ENCODE measurements at regions not wholly inside any gene's neighbourhood (a gene's known extent, or its start where the extent isn't known, plus 50 kb on each side); places are given as distances from the start of the nearest gene placed in this dataset.

DNA sequence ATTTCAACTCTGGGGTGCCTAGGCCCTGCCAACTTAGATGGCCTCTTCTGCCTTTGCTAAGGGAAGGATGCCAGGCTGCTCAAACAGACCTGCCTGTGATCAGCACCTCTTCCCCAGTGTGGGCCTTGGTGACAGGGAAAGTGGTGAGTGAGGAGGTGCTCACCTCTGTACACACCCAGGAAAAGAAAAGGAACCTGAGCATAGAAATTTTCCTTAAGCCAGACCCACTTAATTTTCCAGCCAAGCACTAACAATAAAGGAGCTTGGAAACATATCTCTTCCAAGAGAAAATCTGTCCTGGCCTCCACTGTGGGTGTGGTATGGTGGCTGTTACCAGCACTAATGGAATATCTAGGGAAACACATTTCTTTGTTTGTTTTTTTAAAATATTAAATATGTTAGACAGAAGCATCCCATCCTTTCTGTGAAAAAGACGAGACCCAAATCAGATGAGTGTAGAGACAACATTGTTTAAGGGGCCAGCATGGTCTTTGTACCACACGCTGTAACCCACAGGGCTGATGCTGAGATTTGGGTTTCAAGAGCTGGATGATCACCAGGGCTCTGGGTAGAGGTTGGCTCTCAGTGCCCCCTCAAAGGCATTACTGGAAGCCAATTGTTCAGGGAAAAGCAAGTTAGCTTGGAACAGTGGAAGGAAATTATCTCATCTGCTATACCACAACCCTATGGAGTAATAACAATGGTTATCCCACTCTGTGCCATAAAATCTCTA, 472.2 kb downstream of the INSC start:
- DNase-seq: no peak

DNA sequence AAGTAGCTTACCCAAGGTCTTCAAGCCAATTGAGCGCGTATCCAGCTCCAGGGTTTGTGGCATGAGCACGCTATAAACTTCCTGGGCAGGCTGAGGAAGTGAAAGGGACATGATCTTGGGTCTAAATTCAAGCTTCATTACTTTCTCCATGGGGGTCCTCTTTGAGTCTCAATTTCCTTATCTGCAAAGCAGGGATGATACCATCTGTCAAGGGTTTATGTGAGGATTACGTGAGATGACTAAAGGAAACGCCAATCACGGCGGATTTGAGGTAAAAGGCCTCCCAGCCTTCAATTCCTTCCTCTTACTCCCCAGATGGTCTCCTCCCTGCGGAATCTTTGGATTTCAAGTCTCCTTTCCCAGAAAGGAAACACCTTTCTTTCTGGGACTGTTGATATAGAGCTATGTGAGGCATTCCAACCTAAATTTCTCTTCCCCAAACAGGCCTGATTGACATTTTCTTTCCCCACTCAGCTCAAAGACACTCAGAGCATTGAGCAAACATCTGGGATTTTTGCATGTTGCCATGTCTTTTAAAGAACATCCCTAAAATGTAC, 474.4 kb downstream of the INSC start:
- DNase-seq: no peak

DNA sequence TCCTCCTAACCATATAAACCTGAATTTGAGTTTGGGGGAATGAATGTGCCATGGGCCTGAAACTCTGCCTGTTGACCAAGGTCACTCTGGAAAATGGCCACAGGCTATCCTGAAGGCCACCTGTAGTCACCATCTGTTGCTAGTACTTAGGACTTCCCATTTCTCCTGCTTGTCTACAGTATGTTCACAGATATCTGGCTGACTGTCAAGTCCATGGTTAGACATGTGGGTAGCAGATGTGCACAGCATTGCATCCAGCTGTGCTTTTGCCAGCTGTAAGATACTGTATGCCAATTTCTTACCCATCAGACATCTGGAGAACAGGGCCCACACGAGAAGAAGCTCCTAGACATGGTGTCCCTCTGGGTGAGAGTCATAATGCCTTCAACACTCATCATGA, 475.4 kb downstream of the INSC start:
- DNase-seq: no peak

DNA sequence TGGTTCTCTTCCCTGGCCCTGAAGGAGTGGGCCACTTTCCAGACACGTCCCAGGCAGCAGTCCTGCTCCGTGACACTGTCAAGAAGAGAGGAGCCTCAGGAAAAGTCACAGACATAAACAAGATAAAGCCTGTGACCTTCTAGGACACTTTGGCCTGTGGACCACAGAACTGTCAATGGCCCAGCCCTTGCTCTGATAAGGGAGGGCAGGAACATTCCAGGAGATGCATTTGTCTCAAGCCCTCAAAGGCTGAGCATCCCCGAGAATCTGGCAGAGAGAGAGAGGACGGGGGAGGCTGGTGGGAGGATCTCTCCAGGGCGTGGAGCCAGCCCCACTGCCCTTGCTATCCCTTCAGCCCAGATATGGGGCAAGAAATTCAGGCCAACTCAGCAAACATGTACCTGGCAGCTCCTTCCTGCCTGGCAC, 476.4 kb downstream of the INSC start:
- DNase-seq: no peak

DNA sequence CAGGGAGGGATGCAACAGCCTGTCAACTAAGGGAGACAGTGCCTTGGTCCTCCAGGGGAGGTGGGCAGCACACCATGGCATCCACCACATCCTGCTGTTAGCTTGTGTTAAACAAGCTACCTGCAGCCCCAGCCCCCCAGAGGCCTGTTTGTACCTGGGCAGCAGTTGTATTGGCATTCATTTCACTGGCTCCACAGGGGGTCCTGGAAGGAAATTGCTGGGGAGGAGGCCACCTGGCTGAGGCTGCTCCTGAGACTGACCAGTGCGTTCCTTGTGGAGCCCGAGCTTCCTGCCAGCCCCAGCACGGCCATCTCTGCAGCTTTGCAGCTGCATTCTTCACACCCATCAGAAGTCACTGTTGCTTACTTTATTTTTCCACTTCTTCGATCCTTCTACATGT, 479.9 kb downstream of the INSC start:
- DNase-seq: no peak

DNA sequence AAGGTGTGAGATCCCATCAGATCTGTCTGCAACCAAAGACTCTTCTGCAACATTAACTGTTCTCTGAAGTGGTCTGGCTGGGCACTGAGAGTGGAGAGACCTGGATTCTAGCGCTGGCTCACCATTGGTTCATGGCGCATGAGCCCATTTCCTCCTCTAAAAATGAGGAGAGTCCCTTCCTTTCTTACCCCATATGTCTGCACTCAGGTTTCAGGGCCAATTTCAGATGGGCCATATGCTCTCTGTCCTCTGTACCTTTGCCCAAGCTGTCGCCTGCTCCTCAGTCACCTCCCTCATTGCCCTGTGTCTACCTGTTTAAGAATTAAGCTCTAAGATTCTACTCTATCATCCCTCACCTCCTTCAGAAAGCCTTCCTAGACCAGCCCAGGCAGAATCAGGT, 484.7 kb downstream of the INSC start:
- DNase-seq: no peak

DNA sequence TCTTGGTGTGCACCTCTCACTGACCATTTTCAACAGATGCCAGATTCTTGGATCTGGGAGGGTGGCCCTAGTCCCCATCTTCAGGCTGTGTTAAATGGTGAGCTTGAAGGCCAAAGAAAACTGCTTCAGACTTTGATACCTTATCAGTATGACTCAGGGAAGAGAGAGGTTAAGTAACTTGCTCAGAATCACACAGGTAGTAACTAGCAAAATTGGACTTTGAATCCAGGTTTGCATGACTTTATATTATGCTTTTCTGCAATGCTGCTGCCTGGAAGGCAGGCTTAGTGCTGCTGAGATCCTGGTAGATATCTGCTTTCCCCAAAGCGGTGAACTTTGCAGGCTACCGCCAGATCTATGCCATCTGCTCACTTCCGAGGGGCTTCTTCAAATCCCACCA, 487.3 kb downstream of the INSC start:
- no peak for DNase-seq

DNA sequence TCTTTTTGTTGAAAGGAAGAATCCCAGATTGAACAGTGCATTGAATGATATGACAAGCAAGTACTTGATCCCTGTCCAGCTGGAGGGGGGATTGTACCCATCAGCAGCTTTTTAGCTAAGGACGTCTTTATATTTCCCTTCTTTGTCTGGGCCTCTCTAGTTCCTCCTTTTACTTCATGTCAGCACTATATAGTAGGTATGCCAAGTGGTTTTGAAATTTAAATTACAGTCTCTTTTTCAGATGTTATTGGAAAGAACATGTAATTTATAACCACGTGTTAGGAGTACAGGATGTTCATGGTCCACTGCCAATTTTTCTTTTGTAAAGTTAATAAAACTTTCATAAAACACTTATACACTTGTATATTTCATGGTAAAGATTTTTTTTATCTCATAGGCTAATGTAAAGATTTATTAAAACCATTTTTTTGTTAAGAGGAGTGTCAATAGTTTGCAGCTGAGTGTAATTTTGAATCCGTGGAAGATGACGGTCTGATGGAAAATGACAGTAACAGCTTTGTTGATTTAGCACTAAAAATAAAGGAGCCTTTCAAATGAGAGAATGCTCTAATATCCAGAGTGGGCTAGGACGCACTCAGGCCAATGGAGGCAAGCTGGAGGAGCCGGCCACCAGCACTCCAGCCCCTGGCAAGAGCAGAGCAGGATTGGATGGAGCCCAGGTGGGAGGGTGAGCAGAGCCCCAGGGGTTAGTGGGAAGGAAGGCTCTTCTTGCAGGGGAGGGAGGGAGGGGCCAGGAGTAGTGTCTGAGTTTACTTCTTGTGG, 488.3 kb downstream of the INSC start:
- DNase-seq: no peak

DNA sequence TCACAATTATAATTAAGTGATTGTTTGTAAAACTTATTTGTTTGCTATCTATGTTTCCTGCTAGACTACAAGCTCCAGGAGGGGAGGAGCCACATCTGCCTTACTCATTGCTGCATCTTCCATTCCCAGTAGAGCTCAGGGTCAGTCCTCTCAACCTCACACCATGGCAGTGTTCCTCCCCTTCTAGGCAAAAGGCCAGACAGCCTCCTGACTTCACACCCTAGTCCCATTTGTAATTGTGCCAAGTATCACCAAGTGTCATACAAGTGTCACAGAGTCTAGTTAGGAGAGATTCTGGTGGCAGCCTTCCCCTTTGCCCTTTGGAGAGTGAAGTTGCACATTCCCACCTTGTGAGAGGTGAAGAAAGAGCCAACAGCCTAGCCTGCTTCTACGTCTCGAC, 490.4 kb downstream of the INSC start:
- no peak for DNase-seq

DNA sequence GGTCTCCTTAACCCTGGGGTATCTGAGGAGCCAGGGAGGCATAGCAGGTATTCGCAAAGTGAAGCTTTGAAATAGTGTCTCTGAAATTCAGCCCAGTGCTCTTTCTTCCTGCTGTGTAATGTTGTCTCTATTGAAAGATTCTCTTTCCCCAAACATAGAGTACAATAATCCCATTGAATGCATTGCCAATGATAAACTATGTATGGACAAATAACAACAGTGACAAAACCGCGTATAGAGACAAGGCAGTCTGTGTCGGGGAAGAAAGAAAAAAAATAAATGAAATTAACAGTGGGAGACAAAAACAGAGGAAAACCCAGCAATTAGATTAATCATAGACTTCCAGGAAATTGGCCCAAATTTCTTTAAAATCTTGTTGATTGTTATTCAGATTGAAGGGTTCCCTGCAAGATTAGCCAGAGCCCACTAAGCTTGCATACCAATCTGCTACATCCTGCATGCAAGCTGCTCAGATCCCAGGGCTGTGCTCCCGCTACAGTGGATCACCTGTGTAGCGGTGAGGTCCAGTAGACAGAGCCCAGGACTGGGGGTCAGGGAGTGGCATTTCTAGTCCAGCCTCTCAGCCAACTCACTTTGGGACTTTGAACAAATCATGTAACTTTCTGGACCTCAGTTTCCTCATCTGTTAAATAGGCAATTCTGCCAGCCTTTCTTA, 492.8 kb downstream of the INSC start:
- no peak for DNase-seq

DNA sequence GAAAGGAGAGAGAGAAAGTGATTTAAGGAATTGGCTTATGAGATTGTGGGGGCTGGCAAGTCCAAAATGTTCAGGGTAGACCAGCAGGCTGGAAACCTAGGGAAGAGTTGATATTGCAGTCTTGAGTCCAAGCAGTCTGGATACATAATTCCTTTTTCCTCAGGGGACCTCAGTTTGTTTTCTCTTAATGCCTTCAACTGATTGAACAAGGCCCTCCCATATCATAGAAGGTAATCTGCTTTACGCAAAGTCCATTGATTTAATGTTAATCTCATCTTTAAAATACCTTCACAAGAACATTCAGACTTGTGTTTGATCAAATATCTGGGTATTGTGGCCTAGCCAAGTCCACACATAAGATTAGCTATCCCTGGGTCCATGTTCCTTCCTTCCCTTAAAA, 494.7 kb downstream of the INSC start:
- DNase-seq: no peak

DNA sequence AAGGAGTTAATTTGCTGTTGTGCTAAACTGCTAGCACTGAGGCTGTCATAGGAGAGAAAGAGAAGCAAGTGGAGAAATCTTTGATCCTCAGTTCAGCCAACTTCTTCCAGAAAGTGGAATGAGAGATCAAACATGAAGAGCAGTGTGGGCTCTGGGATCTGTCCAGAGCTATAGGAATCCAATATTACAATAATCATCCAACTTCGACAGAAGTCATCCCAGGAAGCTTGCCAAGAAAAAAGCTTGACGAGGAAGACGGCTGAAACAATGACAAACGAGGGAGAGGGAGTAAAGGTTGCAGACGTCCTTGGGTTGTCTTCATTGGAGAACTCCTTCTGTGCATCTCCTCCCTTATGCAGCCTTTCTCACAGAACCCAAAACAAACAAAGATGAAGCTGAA, 496.2 kb downstream of the INSC start:
- no peak for DNase-seq

DNA sequence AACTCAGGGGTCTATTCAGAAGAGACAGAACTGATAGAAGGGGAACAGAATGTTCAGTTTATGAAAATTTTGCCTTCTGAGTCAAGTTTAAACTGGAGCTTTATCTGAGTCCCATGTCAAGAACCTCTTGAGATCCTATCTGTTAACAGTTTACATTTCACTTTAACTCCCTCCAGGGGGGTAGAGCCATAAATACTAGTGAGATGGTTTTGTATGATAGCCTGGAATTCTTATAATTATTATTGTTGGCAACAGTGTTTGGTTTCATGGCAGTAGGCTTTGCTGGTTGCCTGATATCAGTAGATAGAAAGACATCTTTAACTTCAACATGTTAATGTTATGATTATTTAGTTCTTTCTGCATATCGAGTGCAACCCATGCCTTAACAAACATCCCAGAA, 498.5 kb downstream of the INSC start:
- DNase-seq: no peak

DNA sequence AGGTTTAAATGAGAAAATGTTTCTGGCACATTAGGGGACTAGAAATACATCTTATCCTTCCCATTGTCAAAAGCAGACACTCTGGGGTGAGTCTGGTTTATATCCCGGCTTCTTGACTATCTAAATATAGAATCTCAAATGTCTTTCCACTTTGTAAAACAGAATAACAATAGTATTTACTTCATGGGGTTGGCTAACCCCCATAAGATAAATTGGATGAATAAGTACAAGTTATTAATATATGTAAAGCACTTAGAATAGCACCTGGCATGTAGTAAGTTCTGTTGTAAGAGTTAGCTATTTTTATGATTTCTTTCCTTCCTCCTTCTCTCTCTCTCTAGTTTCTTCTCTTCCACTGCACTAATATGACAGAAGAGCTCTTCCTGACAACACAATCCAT, 499.1 kb downstream of the INSC start:
- DNase-seq: no peak

DNA sequence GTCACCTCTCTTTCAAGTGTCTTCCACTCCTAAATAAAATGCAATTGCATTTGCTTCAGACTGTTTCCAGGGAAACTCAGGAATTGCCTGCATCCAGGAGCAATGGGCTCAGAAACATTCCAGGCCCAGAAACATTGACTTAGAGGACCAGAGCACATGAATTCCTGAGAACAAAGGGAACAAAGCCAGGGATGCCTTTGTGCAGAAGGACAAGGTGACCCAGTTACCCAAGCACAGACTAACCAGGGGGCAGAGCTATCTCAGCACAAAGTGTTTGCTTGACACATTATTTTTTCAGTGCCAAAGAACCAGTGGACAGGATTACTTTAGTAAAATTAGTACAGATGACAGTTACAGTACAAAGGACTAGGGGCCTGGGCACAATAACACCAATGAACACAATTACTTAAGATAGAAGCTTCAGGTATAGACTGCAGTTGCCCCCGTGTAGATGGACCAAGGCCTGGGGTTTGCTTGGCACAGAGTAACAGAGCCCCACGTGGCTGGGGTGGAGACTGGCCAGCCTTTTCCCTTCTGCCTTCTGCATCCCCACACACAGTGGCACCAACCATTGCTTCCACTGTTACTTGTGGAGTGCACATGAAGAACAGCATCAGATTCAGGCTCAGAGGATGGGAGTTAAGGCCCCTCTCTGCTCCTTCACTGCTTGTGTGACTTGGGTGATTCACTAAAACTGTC, 500.8 kb downstream of the INSC start:
- DNase-seq: no peak

DNA sequence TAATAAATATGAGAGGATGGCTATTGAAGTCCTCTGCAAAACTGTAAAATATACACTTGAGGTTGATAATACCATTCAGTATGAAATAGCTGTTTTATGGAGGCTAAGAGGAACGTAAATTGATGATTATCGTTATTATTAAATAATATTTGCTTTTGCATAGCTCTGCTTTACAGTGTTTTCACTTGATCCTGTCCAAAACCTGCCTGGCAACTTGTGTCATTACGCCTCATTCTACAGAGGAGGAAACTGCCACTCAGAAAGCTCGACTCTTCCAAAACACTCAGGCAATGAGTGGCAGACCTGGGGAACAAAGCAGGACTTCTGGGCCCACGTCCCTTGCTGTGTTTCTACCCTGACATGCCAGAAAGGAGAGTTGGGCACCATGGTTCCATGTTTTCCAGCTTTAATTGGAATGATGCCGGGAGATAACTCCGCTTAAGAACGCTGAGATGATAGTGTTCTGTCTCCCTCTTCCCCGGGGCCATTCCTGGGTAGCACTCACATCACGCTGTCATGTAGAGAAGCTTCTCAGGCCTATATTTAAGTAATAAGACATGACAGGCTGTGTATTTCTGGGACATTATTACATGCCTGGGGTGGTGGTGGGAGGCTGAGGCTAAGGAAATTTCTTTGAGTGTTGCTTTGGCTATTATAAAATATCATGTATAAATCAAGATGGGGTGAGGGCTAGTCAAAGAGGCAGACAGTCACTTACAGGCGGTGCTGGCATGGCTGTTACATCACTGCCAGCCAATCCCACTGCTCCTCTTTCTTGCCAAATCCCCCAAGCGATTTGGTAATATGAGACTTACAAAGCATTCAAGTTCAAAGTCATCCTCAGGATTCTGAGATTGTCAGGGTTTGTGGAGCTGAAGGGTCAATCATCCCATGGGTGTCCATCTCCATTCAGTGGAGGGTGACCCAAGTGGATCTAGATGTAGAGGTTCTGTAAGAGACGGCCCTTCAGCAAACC, 501.7 kb downstream of the INSC start:
- DNase-seq: no peak

DNA sequence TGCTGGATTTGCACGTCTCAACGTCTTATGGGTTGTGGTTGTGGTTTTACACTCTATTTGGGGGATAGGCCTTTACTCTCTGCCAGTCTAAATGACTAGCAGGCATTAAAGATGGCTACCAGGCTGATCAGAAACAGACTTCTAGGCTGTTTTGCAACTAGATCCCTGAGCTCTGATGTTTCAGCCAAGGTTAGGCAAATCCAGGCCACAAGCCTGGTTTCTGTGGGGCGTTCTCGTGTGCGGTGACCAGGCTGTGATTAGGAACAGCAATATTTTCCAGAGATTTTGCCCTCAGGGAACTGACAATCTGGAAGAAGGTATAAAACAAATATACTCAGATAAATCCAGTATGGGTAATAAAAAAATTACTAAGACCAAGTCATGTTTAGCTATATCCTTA, 502.4 kb downstream of the INSC start:
- DNase-seq: no peak

DNA sequence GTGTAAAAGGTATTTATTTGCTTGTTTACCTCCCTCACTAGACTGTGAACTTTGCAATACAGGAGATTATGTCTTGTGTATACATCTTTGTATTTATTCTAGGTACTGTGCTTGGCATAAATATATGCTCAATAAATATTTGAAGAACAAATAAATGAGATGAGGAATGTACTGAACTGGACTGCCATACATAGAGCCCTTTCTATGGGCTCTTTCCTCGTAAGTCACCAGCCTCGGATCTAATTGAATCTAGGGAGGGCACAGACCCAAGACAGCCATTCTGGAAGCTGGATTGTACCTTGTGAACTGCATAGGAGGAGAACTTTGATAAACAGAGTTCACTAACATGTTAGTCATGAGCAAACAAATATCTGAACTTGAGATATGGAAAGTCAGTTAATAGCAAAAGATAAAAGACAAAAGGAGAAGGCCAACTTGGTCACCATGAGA, 503.9 kb downstream of the INSC start:
- no peak for DNase-seq

DNA sequence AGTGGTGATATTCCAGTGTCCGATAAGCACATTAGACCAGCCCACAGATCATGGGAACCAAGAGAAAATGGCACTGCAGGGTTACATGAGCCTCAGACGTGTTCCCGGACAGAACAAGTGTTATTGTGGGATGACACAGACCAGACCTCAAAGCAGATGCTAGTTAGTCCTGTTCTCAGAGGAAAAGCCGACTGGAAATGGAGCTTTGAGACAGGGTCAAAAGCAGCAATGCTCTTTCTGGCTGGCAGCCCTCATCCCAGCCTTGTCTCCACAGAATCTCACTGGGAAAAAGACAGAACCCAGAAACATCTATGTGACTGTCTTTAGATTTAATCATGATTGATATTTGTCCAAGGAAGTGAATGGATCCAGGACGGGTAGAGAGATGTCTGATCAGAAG, 506.8 kb downstream of the INSC start:
- no peak for DNase-seq

DNA sequence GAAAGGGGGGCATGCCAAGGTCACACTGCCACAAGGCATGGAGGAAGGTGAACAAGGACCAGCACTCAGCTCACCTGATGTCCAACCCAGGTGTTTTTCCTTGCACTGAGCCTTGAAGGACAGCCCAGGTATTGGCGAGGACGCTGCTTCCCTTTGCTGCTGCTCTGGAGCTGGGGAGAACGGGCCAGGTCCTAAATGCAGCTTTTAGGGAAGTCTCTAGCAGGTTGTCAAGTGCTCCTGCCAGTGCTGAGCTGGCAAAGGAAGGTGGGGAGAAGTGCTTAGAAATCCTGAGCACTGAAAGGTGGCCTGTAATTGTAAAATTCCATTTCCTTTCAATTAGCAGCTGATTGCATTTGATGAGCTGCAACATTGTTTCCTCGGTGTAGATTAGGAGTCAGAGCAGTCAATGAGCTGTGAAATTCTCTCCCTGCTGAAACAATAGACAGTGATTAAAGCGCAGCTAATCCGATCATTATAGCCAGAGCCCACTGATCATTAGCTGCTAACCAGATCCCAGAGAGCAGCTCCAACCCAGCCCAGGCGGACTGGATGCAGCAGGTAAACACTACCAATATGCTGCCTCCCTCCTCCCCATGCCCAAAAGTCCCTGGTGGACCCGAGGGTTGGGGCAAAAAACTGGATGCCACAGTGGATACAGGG, 507.6 kb downstream of the INSC start:
- no peak for DNase-seq

DNA sequence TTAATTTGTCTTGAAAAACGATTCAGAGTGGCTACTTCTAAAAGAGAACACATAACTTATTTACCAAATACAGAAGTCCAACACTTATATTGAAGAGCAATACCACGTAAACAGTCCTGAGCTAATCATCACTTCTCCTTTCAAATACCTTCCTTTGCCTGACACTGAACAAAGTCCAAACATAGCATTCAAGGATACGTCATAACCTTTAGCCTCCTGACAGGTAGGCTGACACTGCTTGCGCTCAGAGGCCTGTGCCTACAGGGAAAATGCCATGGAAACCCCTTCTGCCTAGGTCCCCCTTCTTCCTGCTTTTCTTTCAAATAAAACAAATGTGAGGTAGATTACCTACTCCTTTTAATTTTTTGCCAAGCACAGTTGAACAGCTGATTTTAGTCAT, 510.0 kb downstream of the INSC start:
- no peak for DNase-seq

Measured in AML-193 (cell line).